Amniotic epithelial cell (primary cell): ENCODE measurements at regions not wholly inside any gene's neighbourhood (a gene's known extent, or its start where the extent isn't known, plus 50 kb on each side); places are given as distances from the start of the nearest gene placed in this dataset.

Source experiments
- DNase-seq: peaks from one replicate; pipeline ENCODE4 v3.0.0-alpha.2; 2010; ENCODE audit warnings: low read depth

DNA sequence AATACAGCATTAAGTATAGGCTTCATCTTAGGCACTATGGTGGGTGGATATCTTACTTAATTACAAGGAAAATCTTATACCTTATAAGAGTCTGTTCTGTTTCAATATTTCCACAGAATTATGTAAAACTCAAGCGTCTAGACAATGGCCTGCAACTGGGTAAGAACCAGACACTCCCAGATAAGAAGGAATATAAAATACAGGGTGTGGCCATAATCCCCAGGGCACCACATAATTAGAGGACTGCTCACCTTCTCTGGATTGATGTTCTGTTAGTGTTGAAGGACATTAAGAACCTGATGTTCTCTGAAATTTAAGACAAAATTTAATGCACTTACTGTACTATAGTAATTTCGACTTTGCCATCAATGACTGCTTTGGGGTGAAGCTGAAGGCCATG is 198.2 kb upstream of the ARSJ start:
- DNase-seq, result no peak

DNA sequence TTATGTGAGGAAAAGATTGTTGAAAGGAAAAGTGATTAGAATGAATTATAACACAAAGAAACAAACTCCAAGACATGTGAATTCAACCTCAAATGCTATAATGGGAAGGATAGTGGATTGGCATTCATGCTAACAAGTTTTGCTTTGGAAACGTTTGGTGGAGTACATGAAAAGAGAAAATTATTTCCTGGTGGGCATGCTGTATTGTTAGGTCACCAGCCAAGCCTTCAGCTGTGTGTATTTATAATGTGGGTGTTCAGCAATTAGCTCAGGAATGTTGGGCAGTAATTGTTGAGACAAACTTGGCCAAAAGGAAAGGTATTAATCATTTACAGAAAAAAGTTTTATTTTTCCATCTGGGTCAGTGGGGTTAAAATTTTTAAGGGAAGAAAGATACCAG is 198.9 kb upstream of the ARSJ start:
- DNase-seq, result no peak

DNA sequence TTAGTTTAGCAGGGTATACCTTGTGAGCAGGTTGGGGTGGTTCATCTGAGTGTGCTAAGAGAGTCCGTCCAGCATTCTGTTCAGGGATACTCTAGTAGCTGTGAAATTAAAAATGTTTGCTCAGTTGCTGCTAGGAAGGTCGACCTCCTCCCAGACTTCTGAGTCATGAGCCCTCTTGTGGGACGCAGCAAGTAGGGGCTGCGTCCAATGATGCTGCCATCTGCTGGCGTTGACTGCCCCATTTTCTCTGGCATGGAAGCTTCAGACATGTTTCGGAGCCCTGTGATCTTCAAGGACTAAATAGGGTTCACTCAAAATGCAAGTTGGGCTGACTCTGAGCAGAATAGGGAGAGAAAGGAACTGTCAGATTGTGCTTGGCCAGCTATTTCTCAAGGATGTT is 201.0 kb upstream of the ARSJ start:
- peak; percentile 71 for DNase-seq

DNA sequence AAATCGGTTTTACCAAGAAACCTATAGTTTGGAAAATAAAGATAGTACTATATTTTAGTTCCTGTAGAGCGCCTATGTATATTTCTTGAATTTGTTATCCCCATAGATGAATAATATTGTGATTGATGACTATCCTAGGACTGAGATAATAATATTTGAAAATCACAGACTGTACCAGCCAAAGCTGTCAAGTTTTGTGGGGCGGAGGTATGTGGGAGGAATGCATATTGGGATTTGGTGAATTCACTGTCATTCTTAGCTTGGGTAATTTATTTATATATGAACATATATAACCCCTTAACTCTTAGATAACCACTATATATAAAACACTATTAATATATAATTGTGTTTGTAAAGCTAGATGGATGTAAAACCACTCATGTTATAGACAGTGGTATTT is 205.5 kb upstream of the ARSJ start:
- DNase-seq, result no peak

DNA sequence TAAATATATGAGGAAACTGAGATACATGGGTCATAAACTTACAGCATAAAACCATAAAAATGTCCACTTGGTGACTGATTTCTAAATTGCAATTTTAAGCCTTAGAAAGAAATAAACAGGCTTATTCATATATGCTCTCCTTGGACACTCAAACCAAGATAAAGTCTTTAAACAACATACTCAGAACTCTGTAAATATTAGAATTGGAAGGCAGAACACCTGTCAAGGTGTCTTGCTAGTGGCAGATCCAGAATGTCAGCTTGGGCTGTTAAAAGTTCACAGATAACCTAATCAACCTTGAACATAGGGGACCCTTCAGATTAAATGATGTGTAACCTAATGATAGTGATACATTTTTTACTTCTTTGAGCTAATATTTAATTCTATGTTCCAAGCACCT is 208.1 kb upstream of the ARSJ start:
- DNase-seq, result no peak

DNA sequence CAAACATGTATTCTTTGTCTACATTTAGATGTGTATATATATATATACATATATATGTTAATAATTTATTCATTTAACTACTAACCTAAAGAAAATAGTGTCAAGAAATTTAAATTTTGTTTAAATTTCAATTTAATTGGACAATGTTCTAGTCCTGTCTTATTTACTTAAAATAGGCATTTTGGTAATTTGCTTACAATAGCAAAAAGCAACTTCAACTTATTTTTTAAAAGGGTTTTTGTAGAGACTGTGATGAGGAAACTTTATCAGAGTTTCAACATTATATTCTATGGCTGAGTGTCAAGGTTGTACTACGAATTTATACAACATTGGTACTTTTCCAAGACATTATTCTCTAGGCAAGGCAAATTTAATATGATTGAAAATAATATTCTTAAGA is 212.0 kb upstream of the ARSJ start:
- no peak for DNase-seq

DNA sequence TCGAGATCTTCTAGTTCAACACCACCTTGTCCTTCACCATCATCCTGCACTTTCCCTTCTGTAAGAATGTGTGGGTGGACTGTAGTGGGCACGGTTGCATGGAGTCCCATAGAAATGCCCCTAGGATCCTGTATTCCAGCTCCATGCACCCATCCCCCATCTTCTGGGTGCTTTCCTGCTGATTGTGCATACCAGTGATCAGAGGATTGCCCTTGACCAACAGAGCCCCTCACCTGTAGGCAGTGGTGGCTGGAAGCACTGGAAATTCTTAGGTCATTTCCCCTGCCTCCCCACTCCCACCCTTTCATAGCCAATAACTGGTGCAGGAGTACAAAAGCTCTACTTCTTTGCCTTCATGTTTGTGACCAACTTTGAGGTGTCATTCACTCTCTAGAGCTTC is 213.4 kb upstream of the ARSJ start:
- no peak for DNase-seq

DNA sequence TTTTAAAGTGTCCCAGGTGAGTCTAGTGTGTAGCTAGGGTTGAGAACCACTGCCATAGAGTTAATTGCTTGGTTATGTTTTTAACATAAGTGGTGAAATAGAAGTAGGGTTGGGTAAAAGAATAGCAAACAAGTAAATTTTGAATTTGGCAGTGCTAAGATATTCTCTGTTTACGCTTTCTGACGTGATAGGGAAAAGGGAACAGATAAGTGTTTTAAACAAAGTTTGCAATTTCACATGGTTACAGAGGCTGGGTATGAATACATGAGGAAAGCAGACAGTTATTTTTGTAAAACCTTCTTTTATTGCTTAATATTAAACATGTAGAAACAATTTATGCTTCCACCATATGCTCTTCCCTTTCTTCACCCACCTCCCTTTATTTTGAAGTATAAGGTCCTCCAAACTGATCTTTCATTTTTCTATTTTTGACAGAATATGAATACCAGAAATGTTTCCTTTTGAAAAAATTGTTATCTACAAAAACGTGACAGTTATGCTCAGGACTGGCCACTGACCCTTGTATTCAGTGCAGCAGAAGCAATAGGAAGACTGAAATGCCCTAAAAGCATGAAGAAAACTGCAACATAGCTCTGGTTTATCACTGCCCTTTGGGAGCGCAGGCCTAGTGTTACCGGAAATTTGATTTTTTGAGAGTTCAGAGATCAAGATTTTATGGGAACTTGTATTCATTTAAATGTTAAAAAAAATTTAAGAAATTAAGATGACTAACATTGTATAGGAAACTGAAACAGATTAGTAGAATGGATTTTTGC is 214.4 kb upstream of the ARSJ start:
- no peak for DNase-seq

DNA sequence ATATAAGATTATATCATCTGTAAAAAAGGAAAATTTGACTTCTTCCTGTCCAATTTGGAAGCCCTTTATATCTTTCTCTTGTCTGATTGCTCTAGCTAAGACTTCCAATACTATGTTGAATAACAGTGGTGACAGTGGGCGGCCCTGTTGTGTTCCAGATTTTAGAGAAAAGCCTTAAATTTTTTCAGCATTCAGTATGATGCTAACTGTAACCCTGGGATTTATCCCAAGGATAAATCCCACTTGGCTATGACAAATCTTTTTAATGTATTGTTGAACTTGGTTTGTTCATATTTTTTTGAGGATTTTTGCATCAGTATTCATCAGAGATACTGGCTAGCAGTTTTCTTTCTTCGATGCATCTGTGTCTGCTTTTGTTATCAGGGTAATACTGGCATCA is 217.2 kb upstream of the ARSJ start:
- no peak for DNase-seq

DNA sequence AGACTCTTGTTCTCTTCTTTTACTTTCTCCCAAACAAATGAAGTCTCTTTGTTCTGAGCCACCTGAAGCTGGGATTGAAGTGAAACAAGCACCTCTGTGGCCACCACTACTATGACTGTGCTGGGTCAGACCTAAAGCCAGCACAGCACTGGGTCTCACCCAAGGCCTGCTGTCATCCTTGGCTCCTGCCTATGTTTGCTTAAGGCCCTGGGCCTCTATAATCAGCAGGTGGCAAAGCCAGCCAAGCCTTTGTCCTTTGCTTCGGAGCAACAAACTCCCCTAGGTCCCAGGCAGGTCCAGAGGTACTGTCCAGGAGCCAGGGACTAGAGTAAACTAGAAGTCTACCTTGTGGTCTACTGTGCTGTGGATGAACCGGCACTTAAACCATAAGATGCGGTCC is 220.6 kb upstream of the ARSJ start:
- DNase-seq, result no peak

DNA sequence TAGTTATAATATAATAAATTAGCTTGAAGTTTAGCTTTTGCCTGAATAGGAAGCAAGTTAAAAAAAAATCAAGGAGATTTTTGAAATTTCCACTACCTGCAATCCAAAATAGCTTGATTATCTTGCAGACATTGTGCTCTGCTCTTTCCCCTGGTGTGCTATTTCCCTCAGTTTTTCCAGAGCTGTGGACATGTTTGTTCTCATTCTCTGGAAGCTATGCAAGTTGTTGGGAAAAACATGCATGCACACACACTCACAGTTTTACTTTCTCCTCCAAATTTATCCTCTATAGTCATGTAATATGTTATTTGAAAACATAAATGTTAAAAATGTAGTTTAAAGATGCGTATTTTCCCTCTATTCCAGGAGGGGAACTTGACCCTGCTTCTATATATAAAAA is 225.8 kb upstream of the ARSJ start:
- DNase-seq, result no peak

DNA sequence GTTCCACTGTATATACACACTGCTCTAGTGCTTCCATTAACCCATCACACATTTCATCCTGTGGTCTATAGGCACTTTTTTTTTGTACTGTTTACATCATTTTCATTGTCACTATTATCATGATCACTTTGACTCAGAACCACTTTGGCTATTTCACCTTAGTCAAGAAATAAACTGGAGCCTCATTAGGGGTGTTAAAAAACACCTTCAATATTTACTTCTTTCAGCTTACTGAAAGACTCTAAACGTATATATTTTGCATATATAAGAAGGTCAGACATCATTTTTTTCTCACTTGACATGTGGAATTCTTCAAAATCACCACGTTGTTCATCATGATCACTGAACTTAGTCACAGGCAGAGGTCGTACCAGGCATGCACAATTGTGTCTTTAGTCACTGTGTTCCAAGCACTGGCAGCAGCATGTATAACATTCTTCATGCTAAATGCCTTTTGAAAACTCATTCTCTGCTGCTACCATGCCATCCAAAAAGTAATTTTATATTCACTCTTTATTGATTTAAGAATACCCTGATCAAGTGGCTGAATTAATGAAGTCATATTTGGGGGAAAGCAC is 229.2 kb upstream of the ARSJ start:
- DNase-seq, result no peak

DNA sequence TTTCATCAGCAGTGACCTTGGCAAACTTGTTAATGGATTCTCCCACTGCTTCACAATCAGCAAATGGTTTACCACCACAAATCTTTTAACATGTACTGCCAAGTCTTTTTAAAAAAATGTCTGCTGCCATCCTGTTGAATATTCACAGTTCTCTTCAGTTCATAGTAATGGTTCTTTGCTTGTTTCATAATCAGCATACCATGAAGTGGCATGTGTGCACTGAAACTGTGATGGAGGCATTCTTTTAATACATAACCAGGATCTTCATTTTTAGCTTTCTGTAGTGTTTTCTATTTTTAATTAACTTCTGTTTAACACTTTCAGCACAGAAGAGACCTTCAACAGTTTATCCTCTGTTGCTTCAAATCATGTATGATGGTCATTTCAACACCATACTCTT is 230.1 kb upstream of the ARSJ start:
- DNase-seq, result no peak

DNA sequence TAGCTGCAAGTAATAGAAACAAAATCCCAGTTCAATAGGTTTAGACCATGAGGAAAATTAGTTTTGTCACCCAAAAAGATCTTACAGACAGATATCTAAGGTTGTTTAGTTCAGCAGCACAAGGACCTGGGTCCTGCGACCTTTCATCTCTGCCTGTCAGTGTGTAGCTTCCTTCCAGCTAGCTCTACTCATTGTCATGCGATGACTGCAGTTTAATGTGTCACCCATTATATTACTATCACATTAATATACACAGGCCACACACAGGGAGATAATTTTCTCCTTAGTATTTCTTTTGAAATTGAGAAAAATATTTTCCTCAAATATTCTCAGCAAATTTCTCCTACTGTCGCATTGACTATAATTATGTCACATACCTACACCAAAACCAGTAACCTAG is 232.1 kb upstream of the ARSJ start:
- no peak for DNase-seq

DNA sequence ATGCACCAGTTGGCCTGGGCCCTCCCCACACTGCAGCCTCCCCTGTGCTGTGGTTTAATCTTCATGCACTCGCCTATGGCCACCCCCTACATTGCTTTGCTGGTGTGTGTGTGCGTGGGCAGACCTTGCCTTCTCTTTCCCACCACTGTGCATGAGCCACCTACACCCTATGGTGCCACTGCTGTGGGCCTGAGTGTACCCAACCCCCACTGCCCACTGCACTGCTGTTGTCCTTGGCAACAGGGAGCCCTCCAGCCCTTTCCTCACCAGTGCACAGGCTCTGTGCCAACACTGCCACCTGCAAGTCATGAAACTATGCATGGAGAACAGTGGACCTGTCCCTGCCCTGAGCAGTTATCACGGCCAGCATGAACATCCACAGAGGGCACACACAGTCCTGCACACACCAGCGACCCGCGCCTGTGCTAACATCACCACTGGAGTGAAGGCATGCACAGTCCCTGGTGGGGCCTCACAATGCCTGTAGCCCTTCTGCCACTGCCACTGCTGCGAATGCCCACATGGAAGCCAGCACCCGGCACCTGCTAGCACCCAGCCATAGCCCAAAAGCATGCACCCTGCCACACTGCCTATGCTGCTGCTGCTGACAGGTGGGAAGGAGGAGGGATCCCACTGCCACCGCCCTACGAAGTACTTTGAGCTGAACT is 237.8 kb upstream of the ARSJ start:
- no peak for DNase-seq

DNA sequence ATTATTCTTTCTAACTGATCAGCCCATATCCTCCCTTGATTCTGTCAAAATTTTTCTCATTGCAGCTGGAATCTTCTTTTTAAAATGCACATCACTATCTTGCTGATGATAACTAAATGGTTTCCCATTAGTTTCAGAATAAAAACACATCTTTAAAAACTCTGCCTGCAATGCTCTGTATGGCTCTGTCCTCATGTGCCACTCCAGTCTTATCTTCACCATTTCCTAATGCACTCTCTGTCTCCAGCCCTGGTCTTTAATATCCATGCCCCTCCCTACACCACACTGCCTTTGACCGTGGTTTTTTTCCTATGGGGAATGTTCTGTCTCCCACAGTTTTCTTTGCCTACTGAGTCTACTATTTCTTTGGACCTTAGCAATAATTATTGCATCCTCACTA is 244.1 kb upstream of the ARSJ start:
- no peak for DNase-seq

DNA sequence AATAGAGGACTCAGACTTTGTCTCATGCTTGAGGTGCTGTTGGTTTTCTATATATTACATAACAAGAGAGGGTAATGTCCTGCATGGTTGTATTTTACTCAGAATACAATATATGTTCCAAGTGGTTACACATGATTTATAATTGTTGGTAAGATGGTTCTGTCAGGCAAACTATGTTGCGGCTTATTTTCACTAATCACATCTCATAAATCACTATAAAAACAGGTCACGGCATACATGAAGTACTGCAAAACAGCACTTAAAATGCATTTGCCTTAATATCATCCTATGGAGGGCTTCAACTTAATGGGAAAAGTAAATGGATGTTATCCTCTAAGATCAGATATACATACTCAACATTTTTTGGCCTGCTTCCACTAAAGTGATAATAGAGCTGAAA is 246.0 kb upstream of the ARSJ start:
- DNase-seq, result peak; percentile 32

DNA sequence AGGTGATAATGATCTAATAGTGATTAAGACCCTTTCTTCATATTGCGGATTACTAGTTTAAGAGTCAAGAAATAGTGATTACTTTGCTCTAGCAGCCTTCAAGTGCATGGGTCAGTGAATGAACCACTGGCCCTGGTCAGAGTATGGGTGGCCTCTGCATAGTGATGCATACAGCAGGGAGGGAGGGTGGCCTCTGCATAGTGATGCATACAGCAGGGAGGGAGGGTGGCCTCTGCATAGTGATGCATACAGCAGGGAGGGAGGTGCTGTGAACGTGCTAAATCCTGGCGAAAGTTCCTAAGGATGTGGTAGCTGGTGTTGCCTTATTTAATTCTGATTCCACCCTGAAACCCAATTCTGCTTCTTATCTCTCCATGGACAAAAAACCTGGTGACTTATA is 246.7 kb upstream of the ARSJ start:
- DNase-seq, result no peak

DNA sequence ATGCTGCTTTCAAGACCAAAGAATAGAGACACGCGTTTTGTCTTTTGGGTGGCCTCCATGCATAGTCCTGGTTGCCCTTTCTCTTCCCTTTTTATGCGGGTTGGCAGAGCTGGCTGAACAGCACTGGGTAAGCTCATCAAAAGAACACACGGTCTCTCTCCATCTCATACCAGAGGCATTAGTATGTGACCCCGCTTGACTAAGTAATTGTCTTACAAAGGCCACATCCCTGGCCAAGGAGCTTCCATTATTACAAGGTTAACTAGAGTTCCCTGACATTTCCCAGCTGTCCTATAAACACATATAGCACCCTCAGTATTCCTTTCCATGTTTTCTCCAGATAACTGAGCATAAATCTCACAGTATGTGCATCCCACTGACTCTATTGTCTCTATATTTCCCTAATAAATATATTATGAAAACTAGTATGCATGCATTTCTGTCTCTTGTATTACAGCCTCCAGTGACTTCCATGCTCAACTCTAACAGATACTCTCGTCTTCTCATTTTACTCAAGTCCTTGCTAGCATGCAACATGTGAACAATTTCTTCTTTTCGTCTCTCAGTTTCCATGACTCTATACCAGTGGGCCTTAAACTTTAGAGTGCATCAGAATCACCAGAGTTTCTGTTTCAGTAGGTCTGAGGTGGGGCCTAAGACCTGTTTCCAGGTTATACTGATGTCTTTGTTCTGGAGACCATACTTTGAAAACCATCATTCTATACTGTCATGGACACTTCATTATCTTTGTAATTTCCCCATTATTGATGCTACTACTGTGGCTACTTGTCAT is 247.7 kb upstream of the ARSJ start:
- no peak for DNase-seq

DNA sequence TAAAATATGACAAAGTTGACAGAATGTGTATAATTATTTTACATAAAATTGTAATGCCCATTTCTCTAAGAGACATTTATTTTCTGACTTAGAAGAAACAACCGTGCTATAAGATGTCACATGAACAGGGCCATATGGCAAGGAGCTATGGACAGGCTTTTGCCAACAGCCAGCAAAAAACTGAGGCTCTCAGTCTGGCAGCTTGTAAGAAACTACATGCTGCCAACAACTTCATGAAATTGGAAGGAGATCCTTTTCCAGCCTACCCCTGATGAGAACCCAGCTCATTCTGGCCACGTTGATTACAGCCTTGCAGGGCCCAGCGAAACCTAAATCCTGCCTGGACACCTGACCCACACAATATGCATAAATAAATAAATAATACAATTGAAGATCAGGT is 250.3 kb upstream of the ARSJ start:
- no peak for DNase-seq

DNA sequence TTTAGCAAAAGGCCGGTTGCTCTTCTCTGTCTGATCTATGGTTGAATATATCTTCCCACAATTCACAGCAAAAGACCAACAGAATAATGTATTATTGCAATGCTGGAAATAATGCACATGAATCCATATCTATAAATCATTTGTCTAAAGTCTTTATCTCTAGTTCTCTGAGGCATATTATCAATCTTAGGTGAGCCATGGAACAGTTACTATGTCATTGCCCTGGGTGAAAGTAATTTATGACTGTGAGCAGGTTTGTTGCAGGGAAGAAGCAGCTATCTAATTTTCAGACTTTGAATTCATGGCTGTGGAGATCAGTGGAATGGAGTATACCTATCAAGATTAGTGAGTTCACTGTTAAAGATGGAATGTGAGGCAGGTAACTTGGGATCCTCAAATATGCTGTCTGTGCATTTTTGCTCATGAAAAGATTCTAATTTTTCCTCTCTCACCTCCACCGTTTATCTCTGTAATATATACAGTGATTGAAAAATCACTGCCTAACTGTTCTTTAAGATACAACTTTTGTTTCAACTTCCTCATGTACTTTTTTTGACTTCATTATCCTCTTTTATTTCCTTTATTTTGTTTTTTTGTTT is 256.8 kb upstream of the ARSJ start:
- no peak for DNase-seq

DNA sequence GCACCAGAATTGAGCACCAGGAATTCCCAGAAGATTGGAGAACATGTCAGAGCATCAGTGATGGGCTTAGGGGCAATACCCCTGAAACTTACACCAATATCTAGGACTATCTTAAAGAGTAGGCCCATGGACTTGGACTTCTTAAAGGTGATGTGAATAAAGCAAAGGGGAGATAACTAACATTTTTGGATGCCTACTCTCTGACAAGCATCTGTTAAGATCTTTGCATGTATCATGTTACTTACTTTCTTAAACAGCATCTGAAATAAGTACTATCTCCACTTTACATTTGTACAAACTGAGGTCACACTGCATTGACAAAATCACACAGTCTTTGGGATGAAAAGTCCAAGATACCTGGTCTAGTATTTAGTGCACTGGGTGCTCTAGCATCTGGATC is 258.6 kb upstream of the ARSJ start:
- no peak for DNase-seq

DNA sequence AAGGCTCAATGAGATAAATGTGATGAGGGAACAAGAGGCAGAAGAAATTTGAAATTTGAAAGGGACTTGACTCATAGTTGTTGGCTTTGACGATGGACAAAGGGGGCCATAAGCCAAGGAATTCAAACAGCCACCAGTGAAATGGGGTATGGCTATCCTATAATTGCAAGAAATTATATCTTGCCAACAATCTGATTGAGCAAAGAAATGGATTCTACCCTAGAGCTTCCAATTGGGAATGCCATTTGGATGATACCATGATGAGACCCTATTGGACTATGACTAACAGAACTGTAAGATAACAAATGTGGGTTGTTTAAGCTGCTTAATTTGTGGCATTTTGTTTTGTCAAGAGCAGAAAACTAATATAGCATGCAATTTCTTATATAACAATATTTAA is 270.1 kb upstream of the ARSJ start:
- DNase-seq, result no peak
